Neural cell (in vitro differentiated cells): ENCODE measurements at regions not wholly inside any gene's neighbourhood (a gene's known extent, or its start where the extent isn't known, plus 50 kb on each side); places are given as distances from the start of the nearest gene placed in this dataset.

Source experiments
- H2AFZ ChIP-seq: fragments of 200-600, 300-800 bp; sonication (generic), shearing (Covaris generic); 2 replicates; pipeline ENCODE4 v1.6.0; 2014; ENCODE audit warnings: low read depth, mild to moderate bottlenecking, antibody characterized with exemption, low read length, moderate library complexity
- H3F3A ChIP-seq: fragments of 200-600 bp; shearing (Covaris generic); 2 replicates; pipeline ENCODE4 v1.6.1; 2016; ENCODE audit warnings: mild to moderate bottlenecking, moderate library complexity, mixed read lengths, antibody characterized with exemption, low read length; ENCODE audit not compliant: insufficient read depth, poor library complexity, severe bottlenecking
- H3K27ac ChIP-seq: fragments of 200-600, 300-800 bp; sonication (generic), shearing (Covaris generic); 2 replicates; pipeline ENCODE4 v1.5.1; 2014; ENCODE audit warnings: mild to moderate bottlenecking, low read length, moderate library complexity
- H3K27me3 ChIP-seq: fragments of 300-800, 200-600 bp; sonication (generic), shearing (Covaris generic); 2 replicates; pipeline ENCODE4 v1.6.0; 2014; ENCODE audit warnings: mild to moderate bottlenecking, low read depth, low read length, moderate library complexity; ENCODE audit not compliant: insufficient read depth
- H3K36me3 ChIP-seq: fragments of 300-800, 200-600 bp; sonication (generic), shearing (Covaris generic); 2 replicates; pipeline ENCODE4 v1.5.1; 2014; ENCODE audit warnings: mild to moderate bottlenecking, antibody characterized with exemption, low read length, moderate library complexity; ENCODE audit not compliant: insufficient read depth
- H3K4me2 ChIP-seq: fragments of 300-800, 200-600 bp; sonication (generic), shearing (Covaris generic); 2 replicates; pipeline ENCODE4 v1.6.0; 2014; ENCODE audit warnings: mild to moderate bottlenecking, low read length
- H3K4me3 ChIP-seq: fragments of 300-800, 200-600 bp; sonication (generic), shearing (Covaris generic); 2 replicates; pipeline ENCODE4 v1.5.1; 2014; ENCODE audit warnings: mild to moderate bottlenecking, low read length, moderate library complexity
- H3K79me2 ChIP-seq: fragments of 200-600 bp; shearing (Covaris generic); replicated peaks from 2 replicates; pipeline ENCODE4 v1.6.0; 2014; ENCODE audit warnings: mild to moderate bottlenecking, low read length, moderate library complexity; ENCODE audit not compliant: insufficient read depth
- H3K9ac ChIP-seq: fragments of 300-800, 200-600 bp; sonication (generic), shearing (Covaris generic); 2 replicates; pipeline ENCODE4 v1.6.1; 2016; ENCODE audit warnings: mild to moderate bottlenecking, low read length, mixed read lengths
- H3K9me2 ChIP-seq: fragments of 200-600 bp; shearing (Covaris generic); 2 replicates; pipeline ENCODE4 v1.6.1; 2016; ENCODE audit warnings: mild to moderate bottlenecking, low read length, mixed read lengths; ENCODE audit not compliant: insufficient read depth
- H3K9me3 ChIP-seq: fragments of 200-600, 300-800 bp; sonication (generic), shearing (Covaris generic); 2 replicates; pipeline ENCODE4 v1.6.1; 2016; ENCODE audit warnings: mild to moderate bottlenecking, mixed run types, low read length, moderate library complexity, mixed read lengths
- H4K20me1 ChIP-seq: fragments of 200-600 bp; shearing (Covaris generic); 2 replicates; pipeline ENCODE4 v1.6.1; 2016; ENCODE audit warnings: mild to moderate bottlenecking, mixed run types; ENCODE audit not compliant: insufficient read depth
- CTCF ChIP-seq: fragments of 450-650 bp; IDR thresholded peaks from 2 replicates; pipeline ENCODE4 v1.5.1; 2014; ENCODE audit warnings: antibody characterized with exemption, mild to moderate bottlenecking, moderate library complexity; ENCODE audit not compliant: poor library complexity, severe bottlenecking
- EP300 ChIP-seq: fragments of 450-650 bp; conservative IDR thresholded peaks from 2 replicates; pipeline ENCODE4 v1.6.1; 2014; ENCODE audit warnings: antibody characterized with exemption, mild to moderate bottlenecking, moderate library complexity; ENCODE audit not compliant: poor library complexity, severe bottlenecking
- EZH2 ChIP-seq: fragments of 200-600, 300-800 bp; shearing (Covaris generic), sonication (generic); IDR thresholded peaks from 2 replicates; pipeline ENCODE4 v1.6.1; 2014; ENCODE audit warnings: antibody characterized with exemption, low read length, borderline replicate concordance, mild to moderate bottlenecking; ENCODE audit not compliant: insufficient read depth, poor library complexity, severe bottlenecking
- MXI1 ChIP-seq: fragments of 450-650 bp; conservative IDR thresholded peaks from 2 replicates; pipeline ENCODE4 v1.6.1; 2014; ENCODE audit warnings: antibody characterized with exemption, mild to moderate bottlenecking; ENCODE audit not compliant: poor library complexity, severe bottlenecking
- POLR2AphosphoS5 ChIP-seq: IDR thresholded peaks from 2 replicates; pipeline ENCODE4 v1.6.1; 2012
- RAD21 ChIP-seq: fragments of 450-650 bp; conservative IDR thresholded peaks from 2 replicates; pipeline ENCODE4 v1.6.1; 2014; ENCODE audit warnings: antibody characterized with exemption, mild to moderate bottlenecking, moderate library complexity
- REST ChIP-seq: IDR thresholded peaks from 2 replicates; pipeline ENCODE4 v1.6.1; 2012; ENCODE audit warnings: borderline replicate concordance
- SMC3 ChIP-seq: fragments of 450-650 bp; conservative IDR thresholded peaks from 2 replicates; pipeline ENCODE4 v1.6.1; 2014; ENCODE audit warnings: antibody characterized with exemption, mild to moderate bottlenecking, moderate library complexity; ENCODE audit not compliant: poor library complexity
- TAF1 ChIP-seq: IDR thresholded peaks from 2 replicates; pipeline ENCODE4 v1.6.1; 2012; ENCODE audit warnings: low read depth

DNA sequence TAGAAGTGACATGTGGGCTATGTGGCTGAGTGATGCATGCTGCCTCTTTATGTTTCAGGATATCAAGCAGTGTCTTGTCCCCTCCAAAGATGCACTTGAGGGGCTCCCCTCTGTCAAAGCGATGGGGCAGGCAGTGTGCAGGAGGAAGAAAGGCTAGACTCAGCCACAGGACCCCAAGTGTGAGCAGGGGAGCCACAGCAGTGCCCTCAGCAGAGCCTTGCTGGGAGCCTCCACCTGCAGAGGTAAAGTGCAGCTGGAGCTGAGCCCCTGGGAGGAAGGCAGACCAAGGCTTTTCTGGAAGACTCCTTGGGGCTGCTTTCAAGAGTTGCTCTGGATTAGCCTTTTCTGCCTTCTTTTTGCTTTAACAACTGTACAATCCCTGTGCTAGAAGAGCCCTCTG is 247.3 kb downstream of the DLEU7 start:
- Histone ChIP-seq H3F3A (no peaks in the 10 kb centered on the region), H3K9ac (no peak overlapping the region), H3K27ac (no peak overlapping the region), H2AFZ (no peak overlapping the region), H3K79me2 (no peaks in the 10 kb centered on the region), H3K9me3 (no peaks in the 10 kb centered on the region), H3K36me3 (no peaks in the 10 kb centered on the region), H4K20me1 (no peaks in the 10 kb centered on the region), H3K9me2 (no peaks in the 10 kb centered on the region), H3K4me2 (no peak overlapping the region), H3K27me3 (no peaks in the 10 kb centered on the region), H3K4me3 (no peak overlapping the region)
- TF ChIP-seq MXI1 = no peak
- TF ChIP-seq CTCF = no peak
- TF ChIP-seq SMC3 = no peak
- no peak for TF ChIP-seq TAF1
- no peak for TF ChIP-seq POLR2AphosphoS5
- no peak for TF ChIP-seq REST
- TF ChIP-seq EP300 = no peak
- no peak for TF ChIP-seq RAD21
- TF ChIP-seq EZH2 = no peak

GRCh38 chr13:50596776-50597203 is 246.7 kb downstream of the DLEU7 start:
- no peaks in the 10 kb centered on the region for H3K9me3 ChIP-seq
- no peak overlapping the region for H3K4me3 ChIP-seq
- H3K9ac ChIP-seq = no peak overlapping the region
- no peaks in the 10 kb centered on the region for H3F3A ChIP-seq
- H3K4me2 ChIP-seq = no peak overlapping the region
- H3K27ac ChIP-seq = no peak overlapping the region
- no peaks in the 10 kb centered on the region for H3K36me3 ChIP-seq
- H3K27me3 ChIP-seq = no peaks in the 10 kb centered on the region
- H3K9me2 ChIP-seq = no peaks in the 10 kb centered on the region
- no peak overlapping the region for H2AFZ ChIP-seq
- H4K20me1 ChIP-seq = no peaks in the 10 kb centered on the region
- TF ChIP-seq SMC3 = no peak
- no peak for TF ChIP-seq CTCF
- TF ChIP-seq EZH2 = no peak
- no peak for TF ChIP-seq TAF1
- TF ChIP-seq EP300 = no peak
- no peak for TF ChIP-seq POLR2AphosphoS5
- H3K79me2 ChIP-seq = no peaks in the 10 kb centered on the region
